Muscle of back (tissue), 3 donors: ENCODE measurements at regions not wholly inside any gene's neighbourhood (a gene's known extent, or its start where the extent isn't known, plus 50 kb on each side); places are given as distances from the start of the nearest gene placed in this dataset.

ENCODE experiments used
- DNase-seq, 3 donors: peaks; one replicate each; pipeline versions ENCODE4 v3.0.0 to v3.0.0-alpha.2; 2013

- DNase-seq = no peak
Measured at GRCh38 chr1:239924741-239925350, 166.8 kb upstream of the FMN2 start.

DNA sequence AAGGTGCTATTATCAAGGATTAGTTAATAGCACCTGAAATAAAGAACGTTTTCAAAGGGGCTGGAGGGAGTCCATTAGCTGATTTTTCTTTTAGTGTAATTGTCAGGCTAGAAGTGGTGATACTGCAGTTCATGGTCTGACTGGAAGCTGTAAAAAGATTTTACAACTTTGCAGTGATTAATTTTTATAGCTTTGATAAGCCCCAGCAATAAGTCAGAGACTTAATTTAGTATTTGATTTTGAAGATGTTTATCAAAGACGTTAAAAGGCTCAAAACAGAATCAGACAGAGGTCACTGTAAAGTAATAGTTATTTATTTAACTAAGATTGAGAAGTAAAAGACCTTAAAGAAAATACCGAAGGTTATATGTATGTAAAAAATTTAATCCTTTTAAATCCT, 165.5 kb upstream of the FMN2 start:
- DNase-seq = no peak

- DNase-seq = no peak
Measured at GRCh38 chr1:239929317-239929716, 162.4 kb upstream of the FMN2 start.

DNA sequence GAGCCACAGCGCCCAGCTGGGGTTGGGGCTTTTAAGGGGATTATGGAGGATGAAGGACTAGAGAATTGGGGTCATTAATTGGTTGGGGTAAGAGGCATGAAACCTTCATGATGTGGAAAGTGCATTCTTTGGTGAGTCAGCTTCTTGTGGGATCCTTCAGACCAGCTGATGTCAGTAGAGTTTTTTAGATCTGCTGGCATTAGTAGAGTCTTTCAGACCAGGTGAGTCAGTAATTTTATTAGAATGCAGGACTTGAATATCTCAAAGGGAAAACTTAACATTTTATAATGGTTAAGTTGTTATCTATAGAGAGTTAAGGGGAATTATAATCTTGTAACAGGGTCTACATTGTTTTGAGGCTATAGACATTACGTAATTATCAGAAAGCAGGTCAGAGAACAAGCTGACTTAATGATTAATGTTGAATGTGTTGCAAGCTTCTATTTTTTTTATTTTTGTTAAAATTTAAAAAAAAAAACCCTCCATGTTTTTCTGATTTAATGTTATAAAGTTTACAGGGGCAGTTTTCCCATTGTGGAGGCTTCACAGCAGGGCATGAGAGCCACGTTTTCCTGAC, 160.9 kb upstream of the FMN2 start:
- no peak for DNase-seq

DNA sequence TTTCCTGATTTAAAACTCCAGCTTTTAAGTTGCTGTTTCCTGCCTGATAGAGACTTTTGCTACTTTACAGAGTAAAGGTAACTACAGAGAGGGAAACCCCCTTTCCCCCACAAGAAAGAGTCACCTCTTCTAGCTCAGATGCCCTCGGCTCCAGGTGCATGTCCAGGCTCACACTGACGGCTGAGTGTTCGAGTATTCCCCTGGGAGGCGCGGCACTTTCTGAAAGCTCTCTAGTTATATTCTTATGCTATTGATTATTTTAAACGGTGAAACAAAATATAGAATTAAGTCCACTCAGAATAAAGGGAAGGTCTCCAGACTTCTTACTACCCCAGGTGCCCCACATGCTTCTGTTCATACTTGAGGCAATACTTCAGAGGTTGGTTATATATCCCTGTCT, 160.3 kb upstream of the FMN2 start:
- no peak for DNase-seq

GRCh38 chr1:239939602-239940001, 152.1 kb upstream of the FMN2 start:
- no peak for DNase-seq

GRCh38 chr1:239943761-239944160, 147.9 kb upstream of the FMN2 start:
- no peak for DNase-seq

DNA sequence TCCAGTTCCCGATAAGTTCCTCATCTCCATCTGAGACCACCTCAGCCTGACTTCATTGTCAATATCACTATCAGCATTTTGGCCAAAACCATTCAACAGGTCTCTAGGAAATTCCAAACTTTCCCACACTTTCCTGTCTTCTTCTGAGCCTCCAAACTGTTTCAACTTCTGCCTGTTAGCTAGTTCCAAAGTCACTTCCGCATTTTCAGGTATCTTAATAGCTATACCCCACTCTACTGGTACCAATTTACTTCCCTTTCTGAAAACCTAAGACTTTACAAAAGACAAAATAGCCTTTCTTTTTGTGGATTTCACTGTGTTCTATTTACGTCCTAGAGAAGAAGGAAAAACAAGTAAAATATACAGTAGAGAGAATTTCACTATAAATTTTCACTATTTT, 147.0 kb upstream of the FMN2 start:
- DNase-seq = no peak

- DNase-seq = no peak
Measured at GRCh38 chr1:239947801-239948200, 143.9 kb upstream of the FMN2 start.

- DNase-seq = peak; percentile 54 to 80 (median 76)
Measured at GRCh38 chr1:239951511-239952140, 140.1 kb upstream of the FMN2 start.

DNA sequence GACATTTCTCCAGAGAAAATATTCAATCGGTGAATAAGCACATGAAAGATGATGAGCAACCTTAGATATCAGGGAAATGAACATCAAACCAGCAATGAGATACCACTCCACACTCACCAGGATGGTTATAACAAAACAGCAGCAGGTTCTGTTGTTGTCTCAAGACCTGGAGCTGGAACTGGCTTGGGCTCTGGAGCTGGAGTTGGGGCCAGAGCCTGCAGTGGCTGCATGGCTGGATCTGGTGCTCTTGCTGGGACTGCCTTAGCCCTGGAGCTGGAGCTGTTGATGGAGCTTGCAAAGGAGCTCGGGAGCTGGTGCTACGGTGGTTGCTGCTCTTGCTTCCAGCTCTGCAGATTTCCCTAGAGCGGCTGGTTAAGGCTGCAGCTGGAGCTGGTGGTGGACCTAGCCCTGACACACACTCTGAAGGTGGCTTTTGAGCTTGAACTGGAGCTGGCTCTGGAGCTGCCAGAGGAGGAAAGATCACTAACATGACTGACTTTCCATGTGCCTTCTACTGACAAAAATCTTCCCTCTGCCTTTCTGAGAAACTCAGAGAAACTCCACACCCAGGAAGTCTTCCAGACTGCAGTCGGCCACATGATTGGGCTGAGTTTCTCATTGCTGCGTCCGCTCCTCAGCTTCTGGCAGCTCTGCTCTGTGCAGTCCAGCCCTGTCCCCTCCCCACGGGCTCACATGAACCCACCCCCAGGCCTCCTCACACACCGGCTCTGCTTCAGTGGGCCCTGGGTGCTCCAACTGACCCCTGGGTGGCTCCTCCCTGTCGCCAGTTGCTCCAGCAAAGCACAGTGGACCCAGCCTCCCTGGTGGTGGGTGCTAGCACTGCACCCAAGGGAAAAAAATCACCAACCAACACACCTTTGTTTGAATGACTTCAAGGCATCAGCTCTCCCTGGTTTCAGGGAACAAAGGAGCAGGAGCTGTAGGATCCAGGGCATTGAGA, 139.1 kb upstream of the FMN2 start:
- DNase-seq = no peak

GRCh38 chr1:239954836-239955235, 136.8 kb upstream of the FMN2 start:
- no peak for DNase-seq

- DNase-seq = no peak
Measured at GRCh38 chr1:239955431-239955830, 136.3 kb upstream of the FMN2 start.

GRCh38 chr1:239956263-239956662, 135.4 kb upstream of the FMN2 start:
- DNase-seq = no peak

DNA sequence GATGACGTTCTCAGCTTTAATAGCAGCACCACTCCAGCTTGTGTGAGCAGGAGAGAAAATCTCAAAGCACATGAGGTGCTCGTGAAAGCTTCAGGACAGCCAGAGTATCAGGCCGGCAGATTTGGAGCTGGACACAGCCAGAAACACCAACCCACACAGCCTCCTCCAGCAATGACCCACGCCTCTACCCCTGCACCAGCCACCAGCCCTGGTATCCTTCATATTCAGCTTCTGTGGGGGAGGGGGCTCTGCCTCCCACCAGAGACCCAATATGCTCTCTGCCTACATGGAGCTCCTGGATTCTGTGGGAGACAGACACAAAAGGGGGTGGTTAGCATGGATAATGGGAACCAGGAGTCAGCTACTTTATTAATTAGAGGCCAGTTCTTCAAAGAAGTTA, 133.6 kb upstream of the FMN2 start:
- DNase-seq = no peak

GRCh38 chr1:239960366-239960765, 131.3 kb upstream of the FMN2 start:
- no peak for DNase-seq

- no peak for DNase-seq
Measured at GRCh38 chr1:239963856-239964255, 127.8 kb upstream of the FMN2 start.

GRCh38 chr1:239976130-239976968, 115.3 kb upstream of the FMN2 start:
- DNase-seq = peak; percentile 49 to 68 (median 64)

- no peak for DNase-seq
Measured at GRCh38 chr1:239977416-239977815, 114.3 kb upstream of the FMN2 start.

- no peak for DNase-seq
Measured at GRCh38 chr1:239979456-239979855, 112.2 kb upstream of the FMN2 start.

- DNase-seq = no peak
Measured at GRCh38 chr1:239982762-239983161, 108.9 kb upstream of the FMN2 start.

GRCh38 chr1:239985044-239985443, 106.6 kb upstream of the FMN2 start:
- DNase-seq = no peak
